NCI-H446 (cell line): ENCODE measurements at regions not wholly inside any gene's neighbourhood (a gene's known extent, or its start where the extent isn't known, plus 50 kb on each side); places are given as distances from the start of the nearest gene placed in this dataset.
"Not testable (repeated sequence)": the region's sequence is repeated elsewhere in the genome, so short reads cannot be mapped to it uniquely, and the experiment has no call there.

Experiments
- DNase-seq, 2 experiments: peaks; one replicate each; lab custom pipeline; 2025; lab: John Stamatoyannopoulos, UW

GRCh38 chr9:73344060-73344459 is 192.4 kb downstream of the ANXA1 start:
- no peak for DNase-seq

GRCh38 chr9:73347123-73347522 is 195.5 kb downstream of the ANXA1 start:
- no peak for DNase-seq

GRCh38 chr9:73347720-73348119 is 196.1 kb downstream of the ANXA1 start:
- DNase-seq, result no peak

- no peak for DNase-seq
Measured at GRCh38 chr9:73348471-73348870, 196.8 kb downstream of the ANXA1 start.

GRCh38 chr9:73349476-73349875 is 197.8 kb downstream of the ANXA1 start:
- DNase-seq, result no peak

- no peak for DNase-seq
Measured at GRCh38 chr9:73357607-73358006, 205.9 kb downstream of the ANXA1 start.

DNA sequence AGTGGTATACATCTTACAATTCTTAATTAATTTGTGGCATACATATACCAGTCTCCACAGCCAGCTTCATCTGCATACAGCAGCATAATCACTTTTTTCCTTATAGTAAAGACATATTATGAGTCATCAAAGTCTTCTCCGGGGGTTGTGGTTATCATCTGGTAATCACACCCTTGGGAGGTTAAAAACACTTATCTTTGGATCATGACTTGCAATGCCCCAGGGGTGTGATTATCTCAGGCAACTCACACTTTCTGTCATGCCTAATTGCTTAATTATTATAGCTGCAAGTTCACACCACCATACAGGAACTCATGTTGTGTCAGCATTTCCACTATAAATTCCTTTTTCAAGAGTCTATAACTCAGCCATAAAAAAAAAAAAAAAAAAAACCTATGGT is 218.4 kb downstream of the ANXA1 start:
- no peak for DNase-seq

DNA sequence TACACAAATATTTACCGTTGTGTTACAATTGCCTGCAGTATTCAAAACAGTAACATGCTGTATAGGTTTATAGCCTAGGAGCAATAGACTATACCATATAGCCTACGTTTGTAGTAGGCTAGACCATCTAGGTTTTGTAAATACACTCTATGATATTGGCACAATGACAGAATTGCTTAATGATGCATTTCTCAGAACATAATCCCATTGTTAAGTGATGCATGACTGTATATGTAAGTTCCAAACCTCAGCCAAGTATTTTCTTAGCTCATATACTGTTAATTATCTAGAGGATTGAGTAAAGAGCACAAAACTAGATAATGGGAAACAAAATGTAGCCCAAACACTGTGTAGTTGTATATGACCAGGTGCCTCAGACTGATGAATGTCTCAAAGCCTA is 220.1 kb downstream of the ANXA1 start:
- DNase-seq, result no peak

- DNase-seq, result no peak
Measured at GRCh38 chr9:73380411-73380810, 228.7 kb downstream of the ANXA1 start.

DNA sequence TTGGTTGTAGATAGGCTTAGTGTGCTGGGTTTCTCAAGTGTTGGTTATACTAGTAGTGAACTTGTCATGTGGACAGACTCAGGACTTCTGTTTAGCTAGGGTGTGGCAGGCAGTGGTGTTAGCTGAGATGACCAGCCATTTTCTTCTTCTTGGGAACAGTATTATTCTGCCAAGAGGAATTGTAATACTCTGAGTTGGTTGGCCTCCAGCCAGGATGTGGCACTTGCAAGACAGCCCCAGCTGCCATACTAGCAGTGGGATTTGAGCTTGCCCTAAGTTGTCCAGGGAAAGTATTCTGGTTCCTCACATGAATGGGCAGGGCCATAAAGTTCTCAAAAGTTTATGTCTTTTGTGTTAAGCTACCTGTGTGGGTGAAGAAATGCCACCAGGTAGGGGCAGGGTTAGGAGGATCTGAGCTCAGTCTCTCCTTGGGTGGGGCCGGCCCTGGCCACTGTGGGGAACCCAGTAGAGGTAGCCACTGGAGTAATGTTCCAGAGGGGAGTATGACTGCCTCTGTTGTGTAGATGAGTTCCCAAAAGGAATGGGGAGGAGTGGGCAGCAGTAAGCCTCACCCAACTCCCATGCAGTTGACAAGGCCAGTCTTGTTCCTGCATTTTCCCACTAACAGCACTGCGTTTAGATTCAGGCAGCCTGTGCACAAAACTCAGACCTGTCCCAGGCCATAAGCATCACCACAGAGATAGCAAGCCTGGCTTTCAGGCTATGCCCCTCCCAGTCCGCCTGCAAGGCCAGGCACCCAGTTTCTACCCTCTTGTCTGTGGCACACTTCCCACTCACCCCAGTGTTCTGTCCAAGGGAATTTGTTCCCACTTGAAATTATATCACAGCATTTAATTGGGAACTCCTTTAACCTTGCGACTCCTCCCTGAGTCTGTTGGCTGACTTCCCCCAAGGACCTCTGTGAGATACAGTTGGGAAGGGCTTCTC is 250.7 kb downstream of the ANXA1 start:
- peak in 1 of 2 experiments; percentile 0 for DNase-seq

- no peak for DNase-seq
Measured at GRCh38 chr9:73411494-73411893, 259.8 kb downstream of the ANXA1 start.

DNA sequence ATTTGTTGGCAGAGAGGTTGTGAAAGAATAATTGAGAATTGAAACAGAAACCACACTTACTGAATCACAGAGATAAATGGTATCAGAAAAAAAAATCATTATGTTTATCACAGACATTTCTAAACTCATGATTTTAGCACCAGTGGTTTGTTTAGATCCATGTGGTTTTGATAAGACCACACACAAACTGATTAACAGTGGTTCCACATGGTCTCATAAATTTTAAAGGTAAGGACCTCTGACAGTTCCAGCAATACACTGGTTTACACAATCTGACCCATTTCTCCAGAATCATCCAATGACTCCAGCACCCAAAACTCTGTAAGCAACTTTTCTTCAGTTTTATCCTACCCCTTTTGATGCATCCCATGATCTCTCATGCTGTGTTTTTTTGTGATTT is 261.2 kb downstream of the ANXA1 start:
- no peak for DNase-seq

GRCh38 chr9:73423891-73424290 is 272.2 kb downstream of the ANXA1 start:
- no peak for DNase-seq

DNA sequence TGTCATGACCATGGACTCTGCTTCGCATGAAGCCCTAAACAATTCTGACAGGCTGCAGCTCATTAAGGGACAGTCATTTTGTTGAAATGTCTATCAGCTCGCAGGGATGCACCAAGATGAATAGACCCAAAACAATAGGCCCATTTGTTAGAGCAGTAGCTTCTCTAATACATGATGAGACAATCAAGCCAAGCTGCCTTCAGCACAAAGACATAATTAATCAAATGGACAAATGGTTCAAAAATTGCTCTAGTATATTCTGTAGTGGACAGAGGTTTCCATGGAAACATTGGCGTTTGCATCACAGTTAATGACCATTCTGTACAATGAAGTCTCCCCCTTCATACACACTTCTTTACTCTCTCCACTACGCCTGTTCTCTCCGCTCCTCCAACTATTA is 274.6 kb downstream of the ANXA1 start:
- DNase-seq, result no peak

- peak in 1 of 2 experiments; percentile 2 for DNase-seq
Measured at GRCh38 chr9:73434826-73435225, 283.2 kb downstream of the ANXA1 start.

- no peak for DNase-seq
Measured at GRCh38 chr9:73437758-73438157, 286.1 kb downstream of the ANXA1 start.

GRCh38 chr9:73439839-73440238 is 288.2 kb downstream of the ANXA1 start:
- not testable (repeated sequence) for DNase-seq

DNA sequence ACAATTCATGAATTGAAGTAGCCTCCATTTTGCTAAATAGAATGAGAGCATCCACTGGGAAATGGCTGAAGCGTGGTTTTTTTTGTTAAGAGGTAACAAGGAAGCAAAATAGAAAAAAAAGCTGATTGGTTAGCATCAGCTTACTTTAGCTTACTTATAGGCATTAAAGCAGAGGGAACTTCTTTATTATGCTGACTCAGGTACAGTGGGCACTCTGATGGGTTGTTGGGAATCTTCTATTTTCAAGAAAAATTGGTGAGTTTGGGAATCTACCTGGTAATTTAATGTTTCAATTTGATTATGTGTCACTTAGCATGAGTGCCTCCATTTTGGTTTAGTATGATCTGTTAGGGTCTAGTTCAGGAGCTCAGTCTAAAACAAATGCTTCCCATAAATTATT is 289.6 kb downstream of the ANXA1 start:
- DNase-seq, result no peak

- no peak for DNase-seq
Measured at GRCh38 chr9:73441890-73442818, 290.5 kb downstream of the ANXA1 start.

DNA sequence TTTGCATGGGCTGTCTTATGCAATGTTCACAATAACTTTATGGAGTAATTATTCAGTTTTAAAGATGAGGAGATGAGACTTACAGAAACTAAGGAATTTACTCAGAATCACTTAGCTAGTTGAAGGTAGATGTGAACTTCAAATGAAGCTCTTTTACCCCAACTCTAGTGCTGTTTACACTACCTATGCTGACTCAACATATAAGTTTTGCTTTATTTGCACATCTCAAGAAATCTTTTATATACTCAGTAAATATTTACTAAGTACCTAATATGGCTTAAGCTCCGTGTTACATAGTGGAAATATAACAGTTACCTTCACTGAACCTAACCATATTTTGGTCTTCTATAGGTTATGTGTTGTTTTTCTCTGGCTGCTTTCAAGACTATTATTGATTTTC is 293.2 kb downstream of the ANXA1 start:
- no peak for DNase-seq

- not testable (repeated sequence) for DNase-seq
Measured at GRCh38 chr9:73445384-73445783, 293.7 kb downstream of the ANXA1 start.

GRCh38 chr9:73446306-73446705 is 294.6 kb downstream of the ANXA1 start:
- no peak for DNase-seq

DNA sequence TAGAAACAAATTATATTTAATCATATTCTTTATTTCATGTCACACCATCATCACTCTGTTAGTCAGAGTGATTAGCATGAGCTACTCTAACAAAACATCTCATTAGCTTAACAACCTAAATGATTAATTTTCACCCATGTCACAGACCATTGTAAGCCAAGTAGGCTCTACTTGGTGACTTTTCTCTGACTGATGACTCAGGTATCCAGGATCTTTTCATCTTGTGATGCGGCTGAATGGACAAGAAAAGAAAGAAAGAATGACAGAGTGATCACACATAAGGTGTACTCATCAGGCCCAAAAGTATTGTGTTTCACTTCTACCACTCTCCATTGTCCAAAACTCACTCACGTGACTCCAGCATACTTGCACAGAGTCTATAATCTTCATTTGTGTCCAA is 299.3 kb downstream of the ANXA1 start:
- DNase-seq, result no peak
